ENCODE measurements at regions not wholly inside any gene's neighbourhood (a gene's known extent, or its start where the extent isn't known, plus 50 kb on each side); places are given as distances from the start of the nearest gene placed in this dataset.

GRCh38 chr4:44845993-44846392 is 119.6 kb upstream of the GNPDA2 start:
- no peak for TF ChIP-seq CTCF (IDR thresholded peaks at IDR 0.05; ENCODE audit: low read depth, low read length, missing input control)
- no peak for TF ChIP-seq REST (IDR thresholded peaks at IDR 0.05)
- TF ChIP-seq TAF1 (conservative IDR thresholded peaks at IDR 0.05): no peak
- no peak for TF ChIP-seq RXRA (IDR thresholded peaks at IDR 0.05)
- TF ChIP-seq MAX (IDR thresholded peaks at IDR 0.05): no peak
- no peak for TF ChIP-seq EGR1 (IDR thresholded peaks at IDR 0.05; ENCODE audit: low read depth in 2 of 2)
- no peak for TF ChIP-seq ATF3 (IDR thresholded peaks at IDR 0.05)

Data from liver (tissue), 3 donors.